HCT116 (cell line): ENCODE measurements at regions not wholly inside any gene's neighbourhood (a gene's known extent, or its start where the extent isn't known, plus 50 kb on each side); places are given as distances from the start of the nearest gene placed in this dataset.

Experiments
- ATAC-seq: fragments of 200-7000 bp; cut with Tn5 transposase; 2 replicates; pipeline ENCODE4 v1.9.1; 2020; ENCODE audit warnings: mild to moderate bottlenecking, moderate library complexity
- BruUV-seq: library from RNA; stranded (reverse); fragments of 400-500 nt; replicated peaks from 2 replicates; lab custom pipeline; 2021; lab: Mats Ljungman, UMichigan
- CTCF ChIA-PET: fragments of 300-600 bp; sonication (Branson Sonifier 250); formaldehyde crosslinking; loops from one replicate; lab custom pipeline; 2021; ENCODE audit warnings: antibody characterized with exemption; lab: Charles Lee
- POLR2A ChIA-PET: fragments of 300-600, 350-600 bp; sonication (Branson Sonifier 250); formaldehyde crosslinking; loops from one replicate; lab custom pipeline; 2021; ENCODE audit warnings: antibody characterized with exemption; lab: Charles Lee
- RAD21 ChIA-PET, 2 experiments: fragments of 300-600 bp; sonication (Branson Sonifier 250); formaldehyde crosslinking; loops; one replicate each; lab custom pipeline; 2023; ENCODE audit warnings: low total read pairs in 2 of 2; ENCODE audit not compliant: uncharacterized antibody in 2 of 2, unreplicated experiment in 2 of 2, low non-redundant PET in 1 of 2; lab: Charles Lee
- DNase-seq: peaks from one replicate; pipeline ENCODE4 v3.0.0-alpha.2; 2010; ENCODE audit warnings: low read depth, low spot score
- H2AFZ ChIP-seq: fragments of 200-600 bp; shearing (Covaris generic), sonication (generic); 2 replicates; pipeline ENCODE4 v1.6.1; 2017; ENCODE audit warnings: low read depth, mixed run types, mixed read lengths, antibody characterized with exemption, low read length; ENCODE audit not compliant: poor library complexity, severe bottlenecking
- H3K27ac ChIP-seq: 2 replicates; pipeline ENCODE4 v1.5.1; 2012; ENCODE audit warnings: low read depth, low read length
- H3K27me3 ChIP-seq: fragments of 200-600 bp; sonication (generic); 2 replicates; pipeline ENCODE4 v1.6.1; 2016; ENCODE audit warnings: mixed run types, low read length, mixed read lengths; ENCODE audit not compliant: insufficient read depth
- H3K36me3 ChIP-seq, 2 experiments: fragments of 200-500 bp in 1 of 2; fragments of 200-600 bp in 1 of 2; sonication (Bioruptor generic) in 1 of 2; sonication (generic) in 1 of 2; 2 replicates each; pipeline versions ENCODE4 v1.5.1 to v1.6.1; 2014 to 2016; ENCODE audit warnings: low read length in 2 of 2, inconsistent platforms in 1 of 2, mixed read lengths in 1 of 2, mixed run types in 1 of 2; ENCODE audit not compliant: insufficient read depth in 2 of 2, control insufficient read depth in 1 of 2
- H3K4me1 ChIP-seq, 2 experiments: fragments of 200-600 bp in 1 of 2; sonication (generic) in 1 of 2; 2 replicates each; pipeline versions ENCODE4 v1.5.1 to v1.6.1; 2012 to 2017; ENCODE audit warnings: low read length in 2 of 2, inconsistent platforms in 1 of 2, mild to moderate bottlenecking in 1 of 2, mixed read lengths in 1 of 2, mixed run types in 1 of 2, moderate library complexity in 1 of 2; ENCODE audit not compliant: insufficient read depth in 2 of 2, control insufficient read depth in 1 of 2
- H3K4me2 ChIP-seq: fragments of 200-600 bp; sonication (generic); 2 replicates; pipeline ENCODE4 v1.6.1; 2017; ENCODE audit warnings: mixed run types, low read length, mixed read lengths
- H3K4me3 ChIP-seq, 2 experiments: fragments of 200-600 bp in 1 of 2; sonication (generic) in 1 of 2; replicated peaks in 1 of 2; 2 replicates each; pipeline ENCODE4 v1.5.1; 2011 to 2016; ENCODE audit warnings: low read length in 2 of 2, control low read depth in 1 of 2, low read depth in 1 of 2, mild to moderate bottlenecking in 1 of 2, mixed read lengths in 1 of 2, mixed run types in 1 of 2
- H3K79me2 ChIP-seq: fragments of 200-600 bp; sonication (generic); 2 replicates; pipeline ENCODE4 v1.6.1; 2017; ENCODE audit warnings: mild to moderate bottlenecking, mixed run types, low read length, moderate library complexity, mixed read lengths; ENCODE audit not compliant: insufficient read depth
- H3K9ac ChIP-seq: fragments of 200-600 bp; sonication (generic); 2 replicates; pipeline ENCODE4 v1.6.1; 2016; ENCODE audit warnings: low read length, mixed read lengths
- H3K9me2 ChIP-seq: fragments of 200-600 bp; sonication (generic), shearing (Covaris generic); 2 replicates; pipeline ENCODE4 v1.6.1; 2017; ENCODE audit warnings: mixed run types, mild to moderate bottlenecking, moderate library complexity; ENCODE audit not compliant: insufficient read depth
- H3K9me3 ChIP-seq, 2 experiments: fragments of 200-500 bp in 1 of 2; fragments of 200-600 bp in 1 of 2; sonication (Bioruptor generic) in 1 of 2; sonication (generic) in 1 of 2; 2 replicates each; pipeline ENCODE4 v1.6.1; 2014 to 2017; ENCODE audit warnings: low read length in 2 of 2, mixed read lengths in 2 of 2, inconsistent platforms in 1 of 2, low read depth in 1 of 2, mild to moderate bottlenecking in 1 of 2, mixed run types in 1 of 2, moderate library complexity in 1 of 2; ENCODE audit not compliant: control insufficient read depth in 1 of 2, insufficient read depth in 1 of 2
- H4K20me1 ChIP-seq: fragments of 200-600 bp; sonication (generic), shearing (Covaris generic); 2 replicates; pipeline ENCODE4 v1.6.1; 2017; ENCODE audit warnings: mixed run types, mild to moderate bottlenecking, moderate library complexity; ENCODE audit not compliant: insufficient read depth
- CBX3 ChIP-seq: IDR thresholded peaks from 2 replicates; pipeline ENCODE4 v1.6.1; 2012; ENCODE audit warnings: low read depth
- CEBPB ChIP-seq: IDR thresholded peaks from 2 replicates; pipeline ENCODE4 v1.6.1; 2012; ENCODE audit warnings: low read depth
- CTCF ChIP-seq, 3 experiments: fragments of 200-600 bp in 1 of 3; sonication (generic) in 1 of 3; IDR thresholded peaks in 2 of 3; conservative IDR thresholded peaks in 1 of 3; 2 replicates each; pipeline ENCODE4 v1.5.1; 2012 to 2017; ENCODE audit warnings: low read depth in 2 of 3, low read length in 2 of 3, antibody characterized with exemption in 1 of 3, borderline replicate concordance in 1 of 3, control low read depth in 1 of 3, mild to moderate bottlenecking in 1 of 3, mixed read lengths in 1 of 3, mixed run types in 1 of 3, moderate library complexity in 1 of 3; ENCODE audit not compliant: insufficient read depth in 1 of 3
- EGR1 ChIP-seq: IDR thresholded peaks from 2 replicates; pipeline ENCODE4 v1.6.1; 2012; ENCODE audit warnings: low read depth
- ELF1 ChIP-seq: IDR thresholded peaks from 2 replicates; pipeline ENCODE4 v1.6.1; 2012; ENCODE audit warnings: low read depth, borderline replicate concordance
- EZH2phosphoT487 ChIP-seq: fragments of 200-600 bp; IDR thresholded peaks from 2 replicates; pipeline ENCODE4 v1.6.1; 2018; ENCODE audit warnings: antibody characterized with exemption, borderline replicate concordance
- FOSL1 ChIP-seq: IDR thresholded peaks from 2 replicates; pipeline ENCODE4 v1.6.1; 2012; ENCODE audit warnings: low read depth
- JUND ChIP-seq: IDR thresholded peaks from 2 replicates; pipeline ENCODE4 v1.6.1; 2012
- MAX ChIP-seq: IDR thresholded peaks from 2 replicates; pipeline ENCODE4 v1.6.1; 2012
- POLR2AphosphoS5 ChIP-seq: IDR thresholded peaks from 2 replicates; pipeline ENCODE4 v1.6.1; 2011; ENCODE audit warnings: mild to moderate bottlenecking, low read depth, low read length, moderate library complexity
- RAD21 ChIP-seq: IDR thresholded peaks from 2 replicates; pipeline ENCODE4 v1.6.1; 2012; ENCODE audit warnings: low read depth, mild to moderate bottlenecking
- SP1 ChIP-seq: IDR thresholded peaks from 2 replicates; pipeline ENCODE4 v1.6.1; 2012; ENCODE audit warnings: low read depth
- SRF ChIP-seq: IDR thresholded peaks from 2 replicates; pipeline ENCODE4 v1.6.1; 2012; ENCODE audit warnings: low read depth
- TCF7L2 ChIP-seq: IDR thresholded peaks from 2 replicates; pipeline ENCODE4 v1.7.0; 2011; ENCODE audit warnings: borderline replicate concordance, inconsistent platforms; ENCODE audit not compliant: insufficient read depth, insufficient read length; ENCODE audit errors: extremely low read depth
- ZBTB33 ChIP-seq: IDR thresholded peaks from 2 replicates; pipeline ENCODE4 v1.6.1; 2011; ENCODE audit warnings: mild to moderate bottlenecking, low read length, moderate library complexity; ENCODE audit not compliant: insufficient replicate concordance; ENCODE audit errors: extremely low read depth
- intact Hi-C: fragments of 100-400 bp; cut with micrococcal nuclease; formaldehyde crosslinking; loops from 2 replicates; pipeline ENCODE4 v1.10.0; 2022
- TF ChIP-seq, protein P1 (sequence below): IDR thresholded peaks from 2 replicates; pipeline ENCODE4 v1.6.1; 2012; ENCODE audit warnings: low read depth
- TF ChIP-seq, protein P2 (sequence below): IDR thresholded peaks from 2 replicates; pipeline ENCODE4 v1.6.1; 2012

- peaks cover 42% of the 10 kb centered on the region for H3K27me3 ChIP-seq
- no peak overlapping the region for H3K4me2 ChIP-seq
- H3K9me2 ChIP-seq: no peaks in the 10 kb centered on the region
- BruUV-seq: no TSS peak
- intact Hi-C loops: no loop called here
- H2AFZ ChIP-seq: no peak overlapping the region
- H3K79me2 ChIP-seq: no peaks in the 10 kb centered on the region
- H3K4me3 ChIP-seq: no peak overlapping the region
- ATAC-seq: no peak
- DNase-seq: no peak
- ChIA-PET POLR2A (no interaction called here), CTCF (interaction anchor here (1.0 kb wide), 1 partner anchor 99 kb away, joined by 3 read pairs; no protein-coding TSS in a partner anchor), RAD21 (no interaction called here)
- H3K9ac ChIP-seq: no peak overlapping the region
- no peaks in the 10 kb centered on the region for H4K20me1 ChIP-seq
- H3K27ac ChIP-seq: no peak overlapping the region
- TF ChIP-seq MAX: no peak
- TF ChIP-seq, protein P1, sequence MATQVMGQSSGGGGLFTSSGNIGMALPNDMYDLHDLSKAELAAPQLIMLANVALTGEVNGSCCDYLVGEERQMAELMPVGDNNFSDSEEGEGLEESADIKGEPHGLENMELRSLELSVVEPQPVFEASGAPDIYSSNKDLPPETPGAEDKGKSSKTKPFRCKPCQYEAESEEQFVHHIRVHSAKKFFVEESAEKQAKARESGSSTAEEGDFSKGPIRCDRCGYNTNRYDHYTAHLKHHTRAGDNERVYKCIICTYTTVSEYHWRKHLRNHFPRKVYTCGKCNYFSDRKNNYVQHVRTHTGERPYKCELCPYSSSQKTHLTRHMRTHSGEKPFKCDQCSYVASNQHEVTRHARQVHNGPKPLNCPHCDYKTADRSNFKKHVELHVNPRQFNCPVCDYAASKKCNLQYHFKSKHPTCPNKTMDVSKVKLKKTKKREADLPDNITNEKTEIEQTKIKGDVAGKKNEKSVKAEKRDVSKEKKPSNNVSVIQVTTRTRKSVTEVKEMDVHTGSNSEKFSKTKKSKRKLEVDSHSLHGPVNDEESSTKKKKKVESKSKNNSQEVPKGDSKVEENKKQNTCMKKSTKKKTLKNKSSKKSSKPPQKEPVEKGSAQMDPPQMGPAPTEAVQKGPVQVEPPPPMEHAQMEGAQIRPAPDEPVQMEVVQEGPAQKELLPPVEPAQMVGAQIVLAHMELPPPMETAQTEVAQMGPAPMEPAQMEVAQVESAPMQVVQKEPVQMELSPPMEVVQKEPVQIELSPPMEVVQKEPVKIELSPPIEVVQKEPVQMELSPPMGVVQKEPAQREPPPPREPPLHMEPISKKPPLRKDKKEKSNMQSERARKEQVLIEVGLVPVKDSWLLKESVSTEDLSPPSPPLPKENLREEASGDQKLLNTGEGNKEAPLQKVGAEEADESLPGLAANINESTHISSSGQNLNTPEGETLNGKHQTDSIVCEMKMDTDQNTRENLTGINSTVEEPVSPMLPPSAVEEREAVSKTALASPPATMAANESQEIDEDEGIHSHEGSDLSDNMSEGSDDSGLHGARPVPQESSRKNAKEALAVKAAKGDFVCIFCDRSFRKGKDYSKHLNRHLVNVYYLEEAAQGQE: no peak
- TF ChIP-seq ELF1: no peak
- TF ChIP-seq CEBPB: no peak
- no peak for TF ChIP-seq ZBTB33
- no peak for TF ChIP-seq EGR1
- TF ChIP-seq CBX3: no peak
- no peak for TF ChIP-seq POLR2AphosphoS5
- no peak for TF ChIP-seq SRF
- no peak for TF ChIP-seq TCF7L2
- TF ChIP-seq JUND: no peak
- TF ChIP-seq CTCF (IDR thresholded peaks at IDR 0.05 in 2 of 3, conservative IDR thresholded peaks at IDR 0.05 in 1 of 3; ENCODE audit: borderline replicate concordance in 1 of 3, insufficient read depth in 1 of 3, low read depth in 2 of 3, low read length in 2 of 3): no peak
- TF ChIP-seq, protein P2, sequence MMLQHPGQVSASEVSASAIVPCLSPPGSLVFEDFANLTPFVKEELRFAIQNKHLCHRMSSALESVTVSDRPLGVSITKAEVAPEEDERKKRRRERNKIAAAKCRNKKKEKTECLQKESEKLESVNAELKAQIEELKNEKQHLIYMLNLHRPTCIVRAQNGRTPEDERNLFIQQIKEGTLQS: no peak
- TF ChIP-seq SP1: no peak
- TF ChIP-seq RAD21: no peak
- no peak for TF ChIP-seq FOSL1
- TF ChIP-seq EZH2phosphoT487: no peak
- no peaks in the 10 kb centered on the region for H3K36me3 ChIP-seq
- H3K4me1 ChIP-seq: no peaks in the 10 kb centered on the region
- H3K9me3 ChIP-seq: no peaks in the 10 kb centered on the region
Observed at GRCh38 chr2:30022444-30023071, 101.2 kb upstream of the ALK start.
